Tibial nerve (tissue), 4 donors: ENCODE measurements at regions not wholly inside any gene's neighbourhood (a gene's known extent, or its start where the extent isn't known, plus 50 kb on each side); places are given as distances from the start of the nearest gene placed in this dataset.
"Not testable (repeated sequence)": the region's sequence is repeated elsewhere in the genome, so short reads cannot be mapped to it uniquely, and the experiment has no call there.

Source experiments
- DNase-seq, 2 donors: peaks; one replicate each; pipeline ENCODE4 v3.0.0-alpha.2; 2019; ENCODE audit warnings: low spot score in 2 of 2
- H3K27ac ChIP-seq, 4 donors: fragments of 200-600 bp; sonication (generic) in 3 of 4; one replicate each; pipeline ENCODE4 v1.5.1; 2017 to 2019; ENCODE audit warnings: mild to moderate bottlenecking in 1 of 4
- H3K27me3 ChIP-seq, 2 donors: fragments of 200-600 bp; sonication (generic) in 1 of 2; one replicate each; pipeline versions ENCODE4 v1.5.1 to v1.6.0; 2017 to 2019
- H3K36me3 ChIP-seq, 3 donors: fragments of 200-600 bp; sonication (generic); one replicate each; pipeline ENCODE4 v1.5.1; 2018 to 2019
- H3K4me1 ChIP-seq, 4 donors: fragments of 200-600 bp; sonication (generic) in 3 of 4; one replicate each; pipeline ENCODE4 v1.5.1; 2017 to 2019
- H3K4me3 ChIP-seq, 4 donors: fragments of 200-600 bp; sonication (generic) in 3 of 4; one replicate each; pipeline ENCODE4 v1.5.1; 2017 to 2019; ENCODE audit warnings: mild to moderate bottlenecking in 1 of 4, moderate library complexity in 1 of 4
- H3K9me3 ChIP-seq, 4 donors: fragments of 200-600 bp; sonication (generic) in 3 of 4; one replicate each; pipeline ENCODE4 v1.5.1; 2017 to 2019
- CTCF ChIP-seq, 5 experiments: fragments of 200-600 bp in 3 of 5; fragments of 450-650 bp in 2 of 5; sonication (generic) in 3 of 5; IDR thresholded peaks; one replicate each; pipeline ENCODE4 v1.5.1; 2016 to 2019; ENCODE audit warnings: antibody characterized with exemption in 5 of 5, mild to moderate bottlenecking in 3 of 5, moderate library complexity in 2 of 5
- EP300 ChIP-seq, 2 donors: sonication (generic); formaldehyde crosslinking; IDR thresholded peaks; one replicate each; pipeline ENCODE4 v1.6.1; 2017; ENCODE audit warnings: antibody characterized with exemption in 2 of 2, mild to moderate bottlenecking in 1 of 2
- POLR2A ChIP-seq, 2 donors: fragments of 450-650 bp; IDR thresholded peaks; one replicate each; pipeline ENCODE4 v1.6.1; 2017; ENCODE audit warnings: antibody characterized with exemption in 2 of 2, mild to moderate bottlenecking in 2 of 2, moderate library complexity in 2 of 2
- WGBS, 2 donors: methylation state at CpG; one replicate each; pipeline ENCODE4 v1.1.5; 2018; 5-methylcytosine and 5-hydroxymethylcytosine counted together

- H3K4me3 ChIP-seq = no peak overlapping the region
- WGBS, 2 donors = 92 to 100% methylated on average over 1 of the region's 1 CpG
- H3K27ac ChIP-seq = no peak overlapping the region
- no peaks in the 10 kb centered on the region for H3K27me3 ChIP-seq
- no peaks in the 10 kb centered on the region for H3K36me3 ChIP-seq
- peaks cover 0 to 35% (median 0%) of the 10 kb centered on the region in 4 donors for H3K9me3 ChIP-seq
- H3K4me1 ChIP-seq = no peaks in the 10 kb centered on the region
- no peak for DNase-seq
- TF ChIP-seq EP300 (IDR thresholded peaks at IDR 0.05) = no peak
- no peak for TF ChIP-seq CTCF (IDR thresholded peaks at IDR 0.05)
- no peak for TF ChIP-seq POLR2A (IDR thresholded peaks at IDR 0.05)
Observed at GRCh38 chr5:161001604-161002003, 149.6 kb upstream of the ATP10B start.

- DNase-seq, H3K27ac ChIP-seq, H3K27me3 ChIP-seq, H3K36me3 ChIP-seq, H3K4me1 ChIP-seq, H3K4me3 ChIP-seq: not testable (repeated sequence)
- WGBS, 2 donors = 81 to 87% methylated on average over 1 of the region's 1 CpG
- peaks cover 0 to 31% (median 0%) of the 10 kb centered on the region in 4 donors for H3K9me3 ChIP-seq
Observed at GRCh38 chr5:161001142-161001541, 149.1 kb upstream of the ATP10B start.

GRCh38 chr5:160991205-160991604, 139.2 kb upstream of the ATP10B start:
- no peaks in the 10 kb centered on the region for H3K36me3 ChIP-seq
- no peaks in the 10 kb centered on the region for H3K4me1 ChIP-seq
- no peaks in the 10 kb centered on the region for H3K27me3 ChIP-seq
- H3K4me3 ChIP-seq = no peak overlapping the region
- H3K27ac ChIP-seq = no peak overlapping the region
- no peaks in the 10 kb centered on the region for H3K9me3 ChIP-seq
- 72 to 97% methylated on average over 1 of the region's 1 CpG for WGBS, 2 donors
- TF ChIP-seq CTCF (IDR thresholded peaks at IDR 0.05) (no peak), EP300 (IDR thresholded peaks at IDR 0.05) (no peak), POLR2A (IDR thresholded peaks at IDR 0.05) (no peak)
- no peak for DNase-seq

GRCh38 chr5:160979385-160979784, 127.4 kb upstream of the ATP10B start:
- Histone ChIP-seq H3K36me3 (no peaks in the 10 kb centered on the region), H3K9me3 (no peaks in the 10 kb centered on the region), H3K27me3 (no peaks in the 10 kb centered on the region), H3K4me3 (no peak overlapping the region), H3K4me1 (no peaks in the 10 kb centered on the region), H3K27ac (no peak overlapping the region)
- DNase-seq = no peak
- WGBS, 2 donors = 58 to 62% methylated on average over 3 of the region's 3 CpGs
- no peak for TF ChIP-seq CTCF (IDR thresholded peaks at IDR 0.05)

GRCh38 chr5:160978944-160979343, 126.9 kb upstream of the ATP10B start:
- no peak for DNase-seq
- Histone ChIP-seq H3K36me3 (no peaks in the 10 kb centered on the region), H3K4me3 (no peak overlapping the region), H3K27ac (no peak overlapping the region), H3K9me3 (no peaks in the 10 kb centered on the region), H3K27me3 (no peaks in the 10 kb centered on the region), H3K4me1 (no peaks in the 10 kb centered on the region)
- no peak for TF ChIP-seq CTCF (IDR thresholded peaks at IDR 0.05)
- no peak for TF ChIP-seq POLR2A (IDR thresholded peaks at IDR 0.05)
- no peak for TF ChIP-seq EP300 (IDR thresholded peaks at IDR 0.05)

- Histone ChIP-seq H3K4me3 (no peak overlapping the region), H3K4me1 (no peaks in the 10 kb centered on the region), H3K36me3 (no peaks in the 10 kb centered on the region), H3K27me3 (no peaks in the 10 kb centered on the region), H3K9me3 (no peaks in the 10 kb centered on the region), H3K27ac (no peak overlapping the region)
- WGBS, 2 donors = 74 to 75% methylated on average over 2 of the region's 2 CpGs
- DNase-seq = no peak
- TF ChIP-seq EP300 (IDR thresholded peaks at IDR 0.05) = no peak
- no peak for TF ChIP-seq CTCF (IDR thresholded peaks at IDR 0.05)
- TF ChIP-seq POLR2A (IDR thresholded peaks at IDR 0.05) = no peak
Observed at GRCh38 chr5:160976181-160976580, 124.2 kb upstream of the ATP10B start.
